HUES48 (cell line): ENCODE measurements at regions not wholly inside any gene's neighbourhood (a gene's known extent, or its start where the extent isn't known, plus 50 kb on each side); places are given as distances from the start of the nearest gene placed in this dataset.

Experiments used
- H3K27ac ChIP-seq: one replicate; pipeline ENCODE4 v1.7.0; 2013; ENCODE audit warnings: low read depth, low read length, inconsistent platforms
- H3K27me3 ChIP-seq: 2 replicates; pipeline ENCODE4 v1.6.1; 2013; ENCODE audit warnings: mild to moderate bottlenecking, low read length; ENCODE audit not compliant: control insufficient read depth, insufficient read depth
- H3K36me3 ChIP-seq: 2 replicates; pipeline ENCODE4 v1.6.1; 2013; ENCODE audit warnings: low read length; ENCODE audit not compliant: control insufficient read depth, insufficient read depth
- H3K4me1 ChIP-seq: 2 replicates; pipeline ENCODE4 v1.6.1; 2013; ENCODE audit warnings: mild to moderate bottlenecking, low read length; ENCODE audit not compliant: control insufficient read depth, insufficient read depth
- H3K4me3 ChIP-seq: 2 replicates; pipeline ENCODE4 v1.5.1; 2013; ENCODE audit warnings: mild to moderate bottlenecking, low read depth, low read length
- H3K9ac ChIP-seq: 2 replicates; pipeline ENCODE4 v1.6.1; 2013; ENCODE audit warnings: mild to moderate bottlenecking, low read depth, low read length, moderate library complexity
- H3K9me3 ChIP-seq: 2 replicates; pipeline ENCODE4 v1.6.1; 2013; ENCODE audit warnings: low read length; ENCODE audit not compliant: control insufficient read depth, insufficient read depth

DNA sequence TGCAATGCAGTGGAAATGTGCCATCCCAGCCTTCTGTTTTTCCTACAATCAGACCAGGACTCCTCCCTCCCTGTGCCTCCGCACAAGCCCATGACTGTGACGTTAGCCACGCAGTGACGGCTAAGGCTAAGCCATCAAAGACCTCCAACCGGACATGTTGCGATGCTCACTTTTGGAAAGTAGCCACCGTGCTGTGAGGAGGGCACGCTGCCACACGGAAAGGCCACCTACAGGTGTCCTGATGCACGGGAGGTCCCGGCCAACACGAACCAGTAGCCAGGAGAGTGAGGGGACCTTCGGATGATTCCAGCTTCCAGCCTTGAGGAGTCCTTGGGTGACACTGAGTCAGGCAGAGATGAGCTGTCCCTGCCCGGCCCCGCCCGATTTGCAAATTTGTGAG is 53.9 kb downstream of the FOXL1 start:
- H3K36me3 ChIP-seq = no peaks in the 10 kb centered on the region
- no peak overlapping the region for H3K4me3 ChIP-seq
- no peaks in the 10 kb centered on the region for H3K4me1 ChIP-seq
- H3K9me3 ChIP-seq = no peaks in the 10 kb centered on the region
- no peak overlapping the region for H3K9ac ChIP-seq
- H3K27ac ChIP-seq = no peak overlapping the region
- no peaks in the 10 kb centered on the region for H3K27me3 ChIP-seq

DNA sequence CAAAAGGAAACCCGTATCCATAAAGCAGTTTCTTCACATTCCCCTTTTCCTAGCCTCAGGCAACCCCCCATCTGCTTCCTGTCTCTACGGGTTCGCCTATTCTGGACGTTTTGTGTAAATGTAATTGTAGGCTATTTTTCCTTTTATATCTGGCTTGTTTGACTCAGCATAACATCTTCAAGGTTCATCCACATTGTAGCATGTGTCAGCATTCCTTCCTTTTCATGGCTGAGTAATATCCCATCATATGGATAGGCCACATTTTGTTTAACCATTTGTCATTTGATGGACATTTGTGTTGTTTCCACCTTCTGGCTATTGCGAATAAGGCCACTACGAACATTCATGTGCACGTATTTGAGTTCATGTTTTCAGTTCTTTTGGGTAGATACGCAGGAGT is 54.6 kb downstream of the FOXL1 start:
- Histone ChIP-seq H3K27me3 (no peaks in the 10 kb centered on the region), H3K9ac (no peak overlapping the region), H3K4me3 (no peak overlapping the region), H3K27ac (no peak overlapping the region), H3K36me3 (no peaks in the 10 kb centered on the region), H3K9me3 (no peaks in the 10 kb centered on the region), H3K4me1 (no peaks in the 10 kb centered on the region)

DNA sequence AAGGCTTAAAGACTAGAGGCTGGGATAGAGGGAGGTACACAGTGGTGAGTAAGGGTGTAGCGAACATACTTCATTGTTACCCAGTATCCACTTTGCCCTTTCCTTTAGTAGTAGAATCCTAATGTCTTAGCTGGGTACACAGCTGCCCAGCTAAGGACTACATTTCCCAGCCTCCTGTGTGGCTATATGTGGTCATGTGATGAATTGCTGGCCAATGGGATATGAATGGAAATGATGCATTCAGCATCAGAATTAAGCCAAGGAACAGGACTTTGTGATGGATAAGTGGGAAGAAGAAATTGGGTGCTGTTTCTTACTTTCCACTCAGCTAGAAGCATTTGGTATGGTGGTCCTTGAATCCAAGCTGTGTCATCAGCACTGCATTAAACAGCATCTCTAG is 55.9 kb downstream of the FOXL1 start:
- Histone ChIP-seq H3K27ac (no peak overlapping the region), H3K4me1 (no peaks in the 10 kb centered on the region), H3K36me3 (no peaks in the 10 kb centered on the region), H3K4me3 (no peak overlapping the region), H3K9ac (no peak overlapping the region), H3K27me3 (no peaks in the 10 kb centered on the region), H3K9me3 (no peaks in the 10 kb centered on the region)

- H3K36me3 ChIP-seq = no peaks in the 10 kb centered on the region
- no peak overlapping the region for H3K9ac ChIP-seq
- no peaks in the 10 kb centered on the region for H3K4me1 ChIP-seq
- no peak overlapping the region for H3K4me3 ChIP-seq
- no peaks in the 10 kb centered on the region for H3K9me3 ChIP-seq
- H3K27me3 ChIP-seq = no peaks in the 10 kb centered on the region
- no peak overlapping the region for H3K27ac ChIP-seq
Observed at GRCh38 chr16:86635176-86635876, 57.0 kb downstream of the FOXL1 start.

DNA sequence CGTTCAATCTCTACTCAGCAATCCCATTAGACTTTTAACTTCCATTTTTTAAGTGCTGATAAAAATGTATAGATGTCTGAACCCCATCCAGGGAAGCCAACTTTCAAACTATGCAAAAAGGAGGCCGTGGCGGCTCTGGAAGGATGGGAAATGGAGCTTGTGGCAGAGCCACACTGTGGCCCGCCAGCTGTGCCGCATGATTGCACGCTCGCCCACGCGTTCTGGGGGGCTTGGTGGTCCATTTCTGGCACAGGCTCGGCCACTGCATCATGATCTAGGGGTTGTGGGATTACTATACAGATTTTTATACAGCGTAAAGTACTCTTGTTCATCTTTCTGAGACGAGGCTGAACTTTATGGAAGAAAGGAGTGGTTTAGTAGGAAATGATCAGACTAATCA is 57.6 kb downstream of the FOXL1 start:
- Histone ChIP-seq H3K27me3 (no peaks in the 10 kb centered on the region), H3K36me3 (no peaks in the 10 kb centered on the region), H3K27ac (no peak overlapping the region), H3K9ac (no peak overlapping the region), H3K4me3 (no peak overlapping the region), H3K4me1 (no peaks in the 10 kb centered on the region), H3K9me3 (no peaks in the 10 kb centered on the region)

DNA sequence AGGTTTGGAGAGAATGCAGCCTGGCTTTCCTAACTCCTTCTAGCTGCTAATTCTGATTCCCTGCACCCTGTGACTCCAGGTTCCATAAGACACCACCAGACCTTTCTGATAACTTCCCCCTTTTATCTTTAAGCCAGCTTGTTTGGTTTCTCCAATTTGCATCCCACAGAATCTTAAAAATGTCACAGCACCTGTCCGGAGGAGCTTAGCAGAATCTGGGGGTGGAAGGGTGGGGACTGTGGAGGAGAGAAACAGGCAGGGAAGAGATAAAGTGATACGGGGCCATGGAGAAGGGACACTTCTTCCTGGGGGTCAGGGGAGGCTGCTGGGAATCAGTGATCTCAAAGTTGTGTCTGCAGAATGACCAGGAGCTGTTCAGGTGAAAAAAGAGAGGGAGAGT is 59.4 kb downstream of the FOXL1 start:
- H3K27me3 ChIP-seq = no peaks in the 10 kb centered on the region
- H3K27ac ChIP-seq = no peak overlapping the region
- no peak overlapping the region for H3K9ac ChIP-seq
- no peaks in the 10 kb centered on the region for H3K36me3 ChIP-seq
- no peaks in the 10 kb centered on the region for H3K9me3 ChIP-seq
- no peak overlapping the region for H3K4me3 ChIP-seq
- H3K4me1 ChIP-seq = no peaks in the 10 kb centered on the region

GRCh38 chr16:86638642-86639041 is 60.3 kb downstream of the FOXL1 start:
- no peaks in the 10 kb centered on the region for H3K36me3 ChIP-seq
- H3K4me1 ChIP-seq = no peaks in the 10 kb centered on the region
- H3K27ac ChIP-seq = no peak overlapping the region
- no peaks in the 10 kb centered on the region for H3K27me3 ChIP-seq
- no peak overlapping the region for H3K4me3 ChIP-seq
- H3K9ac ChIP-seq = no peak overlapping the region
- H3K9me3 ChIP-seq = no peaks in the 10 kb centered on the region

- H3K4me1 ChIP-seq = no peaks in the 10 kb centered on the region
- no peaks in the 10 kb centered on the region for H3K36me3 ChIP-seq
- no peaks in the 10 kb centered on the region for H3K9me3 ChIP-seq
- no peak overlapping the region for H3K4me3 ChIP-seq
- no peaks in the 10 kb centered on the region for H3K27me3 ChIP-seq
- no peak overlapping the region for H3K27ac ChIP-seq
- H3K9ac ChIP-seq = no peak overlapping the region
Observed at GRCh38 chr16:86639354-86639753, 61.0 kb downstream of the FOXL1 start.

DNA sequence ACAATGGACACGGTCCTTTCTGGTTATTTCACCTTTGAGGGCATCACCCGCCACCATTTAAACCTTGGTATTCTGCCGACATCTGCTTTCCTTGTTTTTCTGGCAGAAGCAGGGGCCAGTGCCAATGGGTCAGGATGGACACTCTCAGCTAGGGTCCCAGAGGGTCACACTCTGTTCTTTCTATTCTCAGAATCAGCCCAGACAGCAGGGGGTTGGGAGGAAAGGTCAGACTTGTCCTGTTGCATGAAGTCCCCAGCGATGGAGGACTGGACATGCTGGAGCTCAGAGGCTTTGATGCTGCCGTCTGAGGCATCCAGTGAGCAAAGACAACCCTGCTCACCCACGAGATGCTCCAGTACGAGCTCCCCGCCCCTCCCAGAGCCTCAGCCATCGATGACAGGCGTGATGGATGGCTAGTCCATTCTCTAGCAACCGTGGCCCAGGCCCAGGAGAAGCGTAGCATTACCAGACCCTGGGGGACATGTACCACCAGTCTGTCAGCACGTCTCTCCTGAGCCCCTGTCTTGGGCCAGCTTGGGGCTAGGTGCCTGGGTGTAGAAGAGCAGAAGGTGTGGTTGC is 62.0 kb downstream of the FOXL1 start:
- no peaks in the 10 kb centered on the region for H3K27me3 ChIP-seq
- no peak overlapping the region for H3K27ac ChIP-seq
- H3K4me3 ChIP-seq = no peak overlapping the region
- H3K36me3 ChIP-seq = no peaks in the 10 kb centered on the region
- no peaks in the 10 kb centered on the region for H3K9me3 ChIP-seq
- H3K9ac ChIP-seq = no peak overlapping the region
- no peaks in the 10 kb centered on the region for H3K4me1 ChIP-seq

DNA sequence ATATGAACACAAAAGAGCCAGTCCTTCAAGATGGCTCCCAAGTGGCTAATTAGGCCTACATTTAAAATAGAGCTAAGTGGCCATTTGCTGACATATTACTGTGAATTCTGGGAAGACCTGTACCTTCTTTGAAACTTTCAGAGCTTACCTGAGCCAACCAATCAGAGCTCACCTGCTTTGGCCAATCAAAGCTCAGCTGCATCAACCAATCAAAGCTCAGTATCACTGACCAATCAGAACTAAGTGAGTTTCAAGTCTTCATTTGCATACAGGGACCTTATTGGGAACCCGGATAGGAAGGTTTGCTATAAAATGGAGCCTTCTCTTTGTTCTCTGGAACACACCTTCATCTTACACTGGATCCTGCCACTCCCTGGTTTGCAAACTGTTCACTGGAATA is 63.7 kb downstream of the FOXL1 start:
- H3K36me3 ChIP-seq = no peaks in the 10 kb centered on the region
- no peaks in the 10 kb centered on the region for H3K4me1 ChIP-seq
- no peak overlapping the region for H3K27ac ChIP-seq
- H3K9me3 ChIP-seq = no peaks in the 10 kb centered on the region
- H3K9ac ChIP-seq = no peak overlapping the region
- no peak overlapping the region for H3K4me3 ChIP-seq
- no peaks in the 10 kb centered on the region for H3K27me3 ChIP-seq

DNA sequence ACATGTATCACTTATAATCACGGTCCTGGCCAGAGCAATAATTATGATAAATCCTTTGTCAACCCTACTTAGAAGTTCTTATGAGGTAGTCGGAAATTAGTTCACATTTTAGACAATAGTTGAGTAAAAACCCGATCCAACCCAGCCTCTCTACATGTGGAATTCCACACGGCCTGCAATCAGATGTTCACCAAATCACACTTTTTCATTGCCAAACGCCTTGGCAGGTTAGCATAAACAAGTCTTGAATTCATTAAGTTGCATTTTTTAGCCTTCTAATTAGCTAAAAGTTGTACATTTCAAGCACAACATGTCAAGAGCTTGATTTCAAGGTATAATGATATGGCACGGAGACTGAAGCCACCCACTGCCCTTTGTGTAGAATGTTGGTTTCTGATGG is 65.3 kb downstream of the FOXL1 start:
- H3K9ac ChIP-seq = no peak overlapping the region
- H3K27me3 ChIP-seq = no peaks in the 10 kb centered on the region
- no peaks in the 10 kb centered on the region for H3K36me3 ChIP-seq
- no peak overlapping the region for H3K4me3 ChIP-seq
- no peaks in the 10 kb centered on the region for H3K4me1 ChIP-seq
- no peaks in the 10 kb centered on the region for H3K9me3 ChIP-seq
- no peak overlapping the region for H3K27ac ChIP-seq
